ENCODE measurements at regions not wholly inside any gene's neighbourhood (a gene's known extent, or its start where the extent isn't known, plus 50 kb on each side); places are given as distances from the start of the nearest gene placed in this dataset.

- Histone ChIP-seq H3K79me2 (ENCODE audit: insufficient read depth, low read length) (no peaks in the 10 kb centered on the region), H3K9me3 (ENCODE audit: insufficient read depth, low read depth, low read length) (no peaks in the 10 kb centered on the region), H2AFZ (ENCODE audit: low read length) (no peak overlapping the region), H4K20me1 (ENCODE audit: insufficient read depth, low read length, poor library complexity, severe bottlenecking) (no peaks in the 10 kb centered on the region), H3K4me1 (ENCODE audit: insufficient read depth, low read length, poor library complexity, severe bottlenecking) (no peaks in the 10 kb centered on the region), H3F3A (ENCODE audit: low read depth) (no peaks in the 10 kb centered on the region), H3K4me2 (ENCODE audit: low read depth, low read length, poor library complexity, severe bottlenecking) (no peak overlapping the region), H3K36me3 (ENCODE audit: insufficient read depth, low read length) (no peaks in the 10 kb centered on the region), H3K4me3 (ENCODE audit: low read length, poor library complexity, severe bottlenecking) (no peak overlapping the region), H3K9me2 (replicated peaks; ENCODE audit: low read depth, low read length) (0 out of 2 replicates have a peak, but pooled peaks cover 2% of the 10 kb centered on the region), H3K9ac (ENCODE audit: low read depth, low read length, poor library complexity, severe bottlenecking) (no peak overlapping the region), H3K27me3 (ENCODE audit: insufficient read depth, low read length, poor library complexity, severe bottlenecking) (no peaks in the 10 kb centered on the region)
- no peak for TF ChIP-seq EZH2phosphoT487 (IDR thresholded peaks at IDR 0.05; ENCODE audit: borderline replicate concordance)
- TF ChIP-seq CTCF (conservative IDR thresholded peaks at IDR 0.05; ENCODE audit: low read length) = no peak
Measured at GRCh38 chr15:67972377-67972776, 81.7 kb upstream of the PIAS1 start.

GRCh38 chr15:67973846-67974245 lies 80.3 kb upstream of the PIAS1 start:
- Histone ChIP-seq H3K79me2 (ENCODE audit: insufficient read depth, low read length) (no peaks in the 10 kb centered on the region), H3K4me2 (ENCODE audit: low read depth, low read length, poor library complexity, severe bottlenecking) (no peak overlapping the region), H3K9me2 (replicated peaks; ENCODE audit: low read depth, low read length) (0 out of 2 replicates have a peak, but pooled peaks cover 2% of the 10 kb centered on the region), H3K27me3 (ENCODE audit: insufficient read depth, low read length, poor library complexity, severe bottlenecking) (no peaks in the 10 kb centered on the region), H2AFZ (ENCODE audit: low read length) (no peak overlapping the region), H3F3A (ENCODE audit: low read depth) (no peaks in the 10 kb centered on the region), H4K20me1 (ENCODE audit: insufficient read depth, low read length, poor library complexity, severe bottlenecking) (no peaks in the 10 kb centered on the region), H3K9ac (ENCODE audit: low read depth, low read length, poor library complexity, severe bottlenecking) (no peak overlapping the region), H3K36me3 (ENCODE audit: insufficient read depth, low read length) (no peaks in the 10 kb centered on the region), H3K4me1 (ENCODE audit: insufficient read depth, low read length, poor library complexity, severe bottlenecking) (no peaks in the 10 kb centered on the region), H3K4me3 (ENCODE audit: low read length, poor library complexity, severe bottlenecking) (no peak overlapping the region), H3K9me3 (ENCODE audit: insufficient read depth, low read depth, low read length) (no peaks in the 10 kb centered on the region)
- no peak for TF ChIP-seq EZH2phosphoT487 (IDR thresholded peaks at IDR 0.05; ENCODE audit: borderline replicate concordance)
- no peak for TF ChIP-seq CTCF (conservative IDR thresholded peaks at IDR 0.05; ENCODE audit: low read length)

- Histone ChIP-seq H3K27me3 (ENCODE audit: insufficient read depth, low read length, poor library complexity, severe bottlenecking) (no peaks in the 10 kb centered on the region), H3K4me1 (ENCODE audit: insufficient read depth, low read length, poor library complexity, severe bottlenecking) (no peaks in the 10 kb centered on the region), H4K20me1 (ENCODE audit: insufficient read depth, low read length, poor library complexity, severe bottlenecking) (no peaks in the 10 kb centered on the region), H3K9ac (ENCODE audit: low read depth, low read length, poor library complexity, severe bottlenecking) (no peak overlapping the region), H2AFZ (ENCODE audit: low read length) (no peak overlapping the region), H3K9me2 (replicated peaks; ENCODE audit: low read depth, low read length) (no peaks in the 10 kb centered on the region), H3K36me3 (ENCODE audit: insufficient read depth, low read length) (no peaks in the 10 kb centered on the region), H3K79me2 (ENCODE audit: insufficient read depth, low read length) (no peaks in the 10 kb centered on the region), H3K9me3 (ENCODE audit: insufficient read depth, low read depth, low read length) (no peaks in the 10 kb centered on the region), H3K4me3 (ENCODE audit: low read length, poor library complexity, severe bottlenecking) (no peak overlapping the region), H3K4me2 (ENCODE audit: low read depth, low read length, poor library complexity, severe bottlenecking) (no peak overlapping the region), H3F3A (ENCODE audit: low read depth) (no peaks in the 10 kb centered on the region)
- TF ChIP-seq EZH2phosphoT487 (IDR thresholded peaks at IDR 0.05; ENCODE audit: borderline replicate concordance) (no peak), CTCF (conservative IDR thresholded peaks at IDR 0.05; ENCODE audit: low read length) (no peak)
Measured at GRCh38 chr15:67976506-67977073, 77.5 kb upstream of the PIAS1 start.

All from Loucy (cell line).